Lung (tissue), 11 donors: ENCODE measurements at regions not wholly inside any gene's neighbourhood (a gene's known extent, or its start where the extent isn't known, plus 50 kb on each side); places are given as distances from the start of the nearest gene placed in this dataset.

Experiments
- ATAC-seq: fragments of 200-7000 bp; cut with Tn5 transposase; one replicate; pipeline ENCODE4 v1.9.1; 2020; ENCODE audit warnings: moderate number of reproducible peaks; ENCODE audit not compliant: insufficient read depth, low FRiP score
- DNase-seq, 3 donors: peaks; one replicate each; pipeline ENCODE4 v3.0.0-alpha.2; 2013 to 2017
- H3K27ac ChIP-seq, 2 donors: one replicate each; pipeline ENCODE4 v1.5.1; 2013; ENCODE audit warnings: mild to moderate bottlenecking in 2 of 2, moderate library complexity in 2 of 2, control low read depth in 1 of 2, inconsistent platforms in 1 of 2, low read depth in 1 of 2, low read length in 1 of 2
- H3K27me3 ChIP-seq, 3 donors: one replicate each; pipeline ENCODE4 v1.5.1; 2013; ENCODE audit warnings: low read length in 2 of 3; ENCODE audit not compliant: control insufficient read depth in 3 of 3, insufficient read depth in 3 of 3
- H3K36me3 ChIP-seq, 4 donors: one replicate each; pipeline ENCODE4 v1.5.1; 2013; ENCODE audit warnings: low read length in 4 of 4, mild to moderate bottlenecking in 1 of 4, moderate library complexity in 1 of 4; ENCODE audit not compliant: control insufficient read depth in 4 of 4, insufficient read depth in 4 of 4
- H3K4me1 ChIP-seq, 5 donors: one replicate each; pipeline ENCODE4 v1.5.1; 2013; ENCODE audit warnings: low read length in 5 of 5, mild to moderate bottlenecking in 2 of 5, moderate library complexity in 1 of 5; ENCODE audit not compliant: control insufficient read depth in 5 of 5, insufficient read depth in 5 of 5
- H3K4me3 ChIP-seq: one replicate; pipeline ENCODE4 v1.5.1; 2013; ENCODE audit warnings: mild to moderate bottlenecking, control low read depth, moderate library complexity
- H3K9ac ChIP-seq, 2 donors: one replicate each; pipeline ENCODE4 v1.5.1; 2013; ENCODE audit warnings: low read length in 2 of 2, control low read depth in 1 of 2; ENCODE audit not compliant: insufficient read depth in 1 of 2
- H3K9me3 ChIP-seq, 4 donors: one replicate each; pipeline ENCODE4 v1.5.1; 2013; ENCODE audit warnings: low read length in 3 of 4, mild to moderate bottlenecking in 1 of 4, moderate library complexity in 1 of 4; ENCODE audit not compliant: control insufficient read depth in 4 of 4, insufficient read depth in 3 of 4
- WGBS, 2 donors: extraction: QIAGEN DNeasy Blood & Tissue Kit; methylation state at CpG; one replicate each; pipeline ENCODE4 v1.1.7; 2013; 5-methylcytosine and 5-hydroxymethylcytosine counted together
- TF ChIP-seq, protein P1 (sequence below): IDR thresholded peaks from 2 replicates; pipeline ENCODE4 v1.5.1; 2012; ENCODE audit warnings: mild to moderate bottlenecking; ENCODE audit errors: control extremely low read depth, extremely low read depth
- donor health status: control.
- donor health status: control.
- donor health status: Bipolar disorder and iron deficiency.
- donor health status: healthy.
- donor health status: DM: yes; HTN: yes; CAD: no.

GRCh38 chr2:9101763-9102425, 98.4 kb upstream of the MBOAT2 start:
- ATAC-seq = no peak
- TF ChIP-seq, protein P1, sequence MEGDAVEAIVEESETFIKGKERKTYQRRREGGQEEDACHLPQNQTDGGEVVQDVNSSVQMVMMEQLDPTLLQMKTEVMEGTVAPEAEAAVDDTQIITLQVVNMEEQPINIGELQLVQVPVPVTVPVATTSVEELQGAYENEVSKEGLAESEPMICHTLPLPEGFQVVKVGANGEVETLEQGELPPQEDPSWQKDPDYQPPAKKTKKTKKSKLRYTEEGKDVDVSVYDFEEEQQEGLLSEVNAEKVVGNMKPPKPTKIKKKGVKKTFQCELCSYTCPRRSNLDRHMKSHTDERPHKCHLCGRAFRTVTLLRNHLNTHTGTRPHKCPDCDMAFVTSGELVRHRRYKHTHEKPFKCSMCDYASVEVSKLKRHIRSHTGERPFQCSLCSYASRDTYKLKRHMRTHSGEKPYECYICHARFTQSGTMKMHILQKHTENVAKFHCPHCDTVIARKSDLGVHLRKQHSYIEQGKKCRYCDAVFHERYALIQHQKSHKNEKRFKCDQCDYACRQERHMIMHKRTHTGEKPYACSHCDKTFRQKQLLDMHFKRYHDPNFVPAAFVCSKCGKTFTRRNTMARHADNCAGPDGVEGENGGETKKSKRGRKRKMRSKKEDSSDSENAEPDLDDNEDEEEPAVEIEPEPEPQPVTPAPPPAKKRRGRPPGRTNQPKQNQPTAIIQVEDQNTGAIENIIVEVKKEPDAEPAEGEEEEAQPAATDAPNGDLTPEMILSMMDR = no peak
- 90 to 95% methylated on average over 11 of the region's 11 CpGs for WGBS, 2 donors

GRCh38 chr2:9100080-9100876, 96.8 kb upstream of the MBOAT2 start:
- Histone ChIP-seq H3K27me3 (no peaks in the 10 kb centered on the region), H3K27ac (no peak overlapping the region), H3K36me3 (no peaks in the 10 kb centered on the region), H3K4me1 (peaks cover 0 to 23% (median 10%) of the 10 kb centered on the region in 5 donors), H3K4me3 (no peak overlapping the region), H3K9ac (no peak overlapping the region), H3K9me3 (no peaks in the 10 kb centered on the region)
- 93 to 95% methylated on average over 10 of the region's 10 CpGs for WGBS, 2 donors
- TF ChIP-seq, protein P1 = no peak
- ATAC-seq (no peak), DNase-seq (no peak)

More at GRCh38 chr2:9101763-9102425, 98.4 kb upstream of the MBOAT2 start:
- Histone ChIP-seq H3K9me3 (no peaks in the 10 kb centered on the region), H3K9ac (no peak overlapping the region), H3K27me3 (no peaks in the 10 kb centered on the region), H3K4me3 (no peak overlapping the region), H3K4me1 (peaks cover 0 to 12% (median 5%) of the 10 kb centered on the region in 5 donors), H3K36me3 (no peaks in the 10 kb centered on the region), H3K27ac (no peak overlapping the region)
- DNase-seq = no peak

- no peak for DNase-seq
- no peaks in the 10 kb centered on the region for H3K9me3 ChIP-seq
- 74 to 82% methylated on average over 9 of the region's 9 CpGs for WGBS, 2 donors
Measured at GRCh38 chr2:9099341-9099751, 95.9 kb upstream of the MBOAT2 start.

More at GRCh38 chr2:9099341-9099751, 95.9 kb upstream of the MBOAT2 start:
- TF ChIP-seq, protein P1 = no peak
- ATAC-seq = no peak
- Histone ChIP-seq H3K9ac (no peak overlapping the region), H3K27ac (no peak overlapping the region), H3K4me1 (peaks cover 0 to 26% (median 10%) of the 10 kb centered on the region in 5 donors), H3K36me3 (no peaks in the 10 kb centered on the region), H3K27me3 (no peaks in the 10 kb centered on the region), H3K4me3 (no peak overlapping the region)
